GM19351 (cell line): ENCODE measurements at regions not wholly inside any gene's neighbourhood (a gene's known extent, or its start where the extent isn't known, plus 50 kb on each side); places are given as distances from the start of the nearest gene placed in this dataset.

Experiments
- ATAC-seq: cut with Tn5 transposase; IDR thresholded peaks from one replicate; pipeline ENCODE4 v1.9.1; 2021; ENCODE audit warnings: mild to moderate bottlenecking, moderate library complexity; ENCODE audit not compliant: unreplicated experiment

- ATAC-seq: no peak
Observed at GRCh38 chr3:177721864-177722785, 524.8 kb upstream of the TBL1XR1 start.

- ATAC-seq: no peak
Observed at GRCh38 chr3:177724020-177724638, 526.8 kb upstream of the TBL1XR1 start.

DNA sequence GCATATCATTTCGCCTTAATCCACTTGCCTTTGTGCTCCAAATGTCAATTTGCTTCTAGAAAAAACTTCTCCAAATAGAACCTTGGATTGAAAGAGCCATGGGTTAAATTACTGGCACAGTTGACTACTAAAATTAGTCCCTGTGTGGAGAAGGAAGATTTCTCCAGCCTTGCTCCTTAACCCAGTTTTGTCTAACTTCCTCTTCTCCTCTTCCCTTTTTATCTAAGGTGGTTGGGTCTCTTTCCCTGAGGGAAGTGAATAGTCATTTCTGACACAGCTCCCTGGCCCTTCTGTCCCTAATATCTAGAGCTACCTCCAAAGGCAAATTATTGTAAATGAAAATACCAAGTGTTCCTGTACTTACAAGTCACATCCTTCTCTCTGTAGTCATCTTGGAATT lies 527.9 kb upstream of the TBL1XR1 start:
- ATAC-seq: no peak

DNA sequence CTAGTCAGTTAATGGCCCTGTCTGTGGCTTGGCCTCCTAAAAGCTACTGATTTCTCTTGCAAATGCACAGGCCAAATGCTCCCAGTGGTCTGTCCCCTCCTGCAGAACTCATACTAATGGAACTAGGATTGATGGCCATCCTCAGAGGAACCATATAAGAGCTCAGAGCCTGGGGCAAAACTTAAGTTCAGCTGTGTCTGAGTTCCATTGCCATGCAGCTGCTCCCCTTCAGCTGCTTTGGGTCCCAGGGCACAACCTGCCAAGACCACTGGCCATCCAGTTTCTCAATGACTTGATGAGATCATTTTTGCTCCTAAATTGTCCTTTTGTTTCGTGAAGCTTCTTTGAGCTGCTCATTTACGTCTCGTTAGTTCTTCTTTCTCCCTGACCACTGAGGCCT lies 529.5 kb upstream of the TBL1XR1 start:
- ATAC-seq: no peak

DNA sequence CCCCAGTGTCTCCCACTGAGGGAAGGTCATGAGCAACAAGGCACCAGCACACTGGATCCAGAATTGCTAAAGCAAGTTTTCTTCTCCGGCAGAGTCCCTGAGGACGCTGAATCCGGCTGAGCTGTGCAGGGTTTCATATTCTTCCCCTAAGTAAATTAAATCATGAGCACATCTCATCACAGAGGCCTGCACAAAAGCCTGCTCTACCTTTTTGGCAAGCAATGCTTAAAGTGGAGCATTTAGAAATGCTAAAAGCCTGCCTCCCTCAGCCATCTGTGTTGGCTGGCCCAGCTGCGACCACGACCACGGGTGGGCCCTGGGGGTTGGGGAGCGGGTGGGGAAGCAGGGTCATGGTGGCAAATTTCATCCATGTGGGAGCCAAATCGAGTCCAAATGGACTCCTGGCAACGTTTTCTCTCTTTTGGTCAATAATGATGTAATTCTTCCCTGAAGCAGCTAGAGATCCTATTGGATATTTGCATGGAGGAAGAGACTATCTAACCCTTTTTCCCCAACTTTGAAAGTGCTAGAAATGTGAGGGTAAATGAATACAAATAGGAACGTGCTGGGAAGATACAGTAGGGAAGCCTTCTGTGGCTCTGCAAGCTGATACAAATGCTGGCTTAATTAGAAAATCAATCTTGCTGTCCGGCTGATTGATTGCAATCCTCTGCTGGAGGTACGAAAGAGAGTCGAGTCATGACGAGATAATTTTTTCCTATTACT lies 532.8 kb upstream of the TBL1XR1 start:
- no peak for ATAC-seq

DNA sequence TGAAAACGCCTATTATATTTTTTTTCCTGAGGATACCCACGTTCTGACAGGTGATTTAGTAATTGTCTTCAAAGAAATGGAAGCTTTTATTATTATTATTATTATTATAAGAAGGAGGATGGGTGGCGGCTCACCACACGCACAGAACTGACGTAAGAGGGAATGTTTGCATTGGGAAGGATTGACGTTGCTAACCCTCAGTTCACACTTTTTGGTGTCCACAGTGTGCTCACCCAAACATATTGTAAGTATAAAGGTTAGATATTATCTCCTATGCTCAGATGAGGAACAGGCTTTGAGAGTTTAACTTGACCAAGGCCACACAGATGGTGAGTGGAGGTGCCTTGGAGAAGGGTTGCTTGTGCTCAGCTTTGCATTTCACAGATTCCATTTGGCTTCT lies 533.5 kb upstream of the TBL1XR1 start:
- no peak for ATAC-seq

GRCh38 chr3:177731644-177732268 lies 534.5 kb upstream of the TBL1XR1 start:
- ATAC-seq: no peak

DNA sequence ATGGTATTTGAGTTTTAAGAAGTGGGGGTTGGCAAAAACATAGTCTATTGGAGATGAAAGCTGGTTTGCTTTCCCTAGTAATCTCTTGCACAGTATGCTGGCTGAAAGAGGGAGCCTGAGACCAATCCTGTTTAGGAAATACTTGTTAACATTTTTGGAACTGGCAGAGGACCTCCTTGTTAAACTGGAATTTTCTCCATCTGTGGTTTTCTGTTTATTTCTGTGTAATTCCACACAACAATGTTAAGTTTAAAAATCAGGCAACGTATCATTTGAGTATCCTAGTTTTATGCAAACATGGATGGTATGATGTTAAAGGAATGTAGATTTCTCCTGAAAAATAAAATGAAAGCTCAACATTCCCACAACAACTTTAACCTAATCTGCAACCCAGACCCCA lies 536.0 kb upstream of the TBL1XR1 start:
- no peak for ATAC-seq

DNA sequence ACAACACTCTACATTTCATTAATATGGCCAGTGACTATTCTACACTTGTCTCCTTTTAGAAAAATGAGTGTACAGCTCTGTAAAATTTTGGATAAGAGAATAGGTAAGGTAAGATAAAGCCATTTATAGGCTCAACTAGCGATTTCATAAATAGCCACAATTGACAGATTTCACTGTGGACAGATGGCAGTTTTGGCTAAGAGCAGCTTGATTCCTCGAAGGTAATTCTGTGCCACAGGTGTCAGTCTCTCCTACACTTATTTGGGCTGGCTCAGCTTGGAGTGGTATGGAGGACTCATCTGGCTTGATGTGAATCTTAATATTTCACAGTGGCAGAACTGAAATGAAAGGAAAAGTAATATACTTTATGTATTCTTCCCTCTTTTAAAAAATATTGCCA lies 536.7 kb upstream of the TBL1XR1 start:
- no peak for ATAC-seq

GRCh38 chr3:177735431-177735830 lies 538.1 kb upstream of the TBL1XR1 start:
- ATAC-seq: no peak

- ATAC-seq: no peak
Observed at GRCh38 chr3:177739461-177739860, 542.2 kb upstream of the TBL1XR1 start.

DNA sequence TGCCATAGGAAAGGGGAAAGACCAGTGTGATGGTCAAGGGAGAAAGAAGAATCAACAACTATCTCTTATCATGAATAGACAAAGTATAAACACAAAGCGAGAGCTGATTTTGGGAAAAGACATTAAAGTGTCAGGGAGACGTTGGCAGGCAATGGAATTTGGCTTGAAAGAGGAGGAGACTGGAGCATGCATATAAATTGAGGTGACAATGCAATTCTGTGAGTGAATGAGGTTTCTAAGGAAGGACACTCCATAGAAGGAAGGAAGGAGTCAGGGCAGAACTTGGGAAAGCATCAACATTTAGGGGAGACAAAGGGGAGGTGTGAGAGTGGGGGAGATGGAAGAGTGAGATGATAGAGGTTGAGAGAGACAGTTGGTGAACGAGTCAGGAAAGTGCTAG lies 543.0 kb upstream of the TBL1XR1 start:
- no peak for ATAC-seq

DNA sequence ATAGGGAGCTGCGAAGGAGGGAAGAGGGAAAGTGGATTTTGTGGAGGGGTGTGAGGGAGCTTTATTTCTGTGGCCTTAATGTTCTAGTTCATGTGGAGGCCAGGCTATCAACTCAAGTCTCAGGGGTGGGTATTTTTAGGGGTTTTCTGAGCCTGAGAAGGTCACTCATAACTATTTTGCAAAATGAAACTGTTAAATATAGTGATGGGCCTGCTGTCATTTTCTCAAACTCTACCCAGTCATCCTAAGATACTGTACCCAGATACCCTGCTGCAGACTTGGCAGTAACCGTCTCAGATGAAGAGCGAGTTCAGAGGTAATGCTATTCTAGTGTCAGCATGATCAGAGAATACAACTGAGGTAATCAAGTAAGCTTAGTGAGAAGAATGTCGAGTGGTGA lies 545.0 kb upstream of the TBL1XR1 start:
- peak; percentile 73 for ATAC-seq

DNA sequence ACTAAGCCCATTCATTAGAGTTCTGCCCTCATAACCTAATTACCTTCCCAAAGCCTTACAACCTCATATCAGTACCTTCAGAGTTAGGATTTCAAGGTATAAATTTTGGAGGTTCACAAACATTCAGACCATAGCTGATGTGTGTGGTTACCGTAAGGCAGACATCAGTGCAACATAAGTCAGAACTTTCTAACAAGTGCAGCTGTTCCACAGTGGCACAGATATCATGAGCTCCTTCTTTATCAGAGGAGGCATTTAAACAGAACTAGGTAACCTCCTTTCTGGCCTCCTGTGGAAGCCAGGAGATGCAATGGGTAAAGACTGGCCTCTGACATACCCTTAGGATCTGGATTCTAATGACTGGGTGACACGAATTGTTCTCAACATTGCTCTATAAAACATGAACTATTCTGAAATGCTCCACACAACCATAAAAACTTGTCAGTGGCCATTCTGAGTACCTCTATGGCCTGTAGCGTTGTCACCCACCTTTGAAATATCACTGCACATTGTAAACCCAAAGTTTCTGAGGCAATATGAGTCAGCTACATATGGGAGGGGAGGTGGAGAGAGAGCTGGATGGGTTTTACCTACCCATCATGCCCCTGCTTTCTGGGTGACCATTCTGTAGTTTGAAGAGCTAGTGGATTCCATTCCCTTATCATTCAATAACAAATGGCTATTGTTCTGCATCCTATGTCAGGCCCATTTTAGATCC lies 546.0 kb upstream of the TBL1XR1 start:
- no peak for ATAC-seq

GRCh38 chr3:177744873-177745606 lies 547.8 kb upstream of the TBL1XR1 start:
- no peak for ATAC-seq

GRCh38 chr3:177745607-177746005 lies 548.3 kb upstream of the TBL1XR1 start:
- ATAC-seq: no peak

DNA sequence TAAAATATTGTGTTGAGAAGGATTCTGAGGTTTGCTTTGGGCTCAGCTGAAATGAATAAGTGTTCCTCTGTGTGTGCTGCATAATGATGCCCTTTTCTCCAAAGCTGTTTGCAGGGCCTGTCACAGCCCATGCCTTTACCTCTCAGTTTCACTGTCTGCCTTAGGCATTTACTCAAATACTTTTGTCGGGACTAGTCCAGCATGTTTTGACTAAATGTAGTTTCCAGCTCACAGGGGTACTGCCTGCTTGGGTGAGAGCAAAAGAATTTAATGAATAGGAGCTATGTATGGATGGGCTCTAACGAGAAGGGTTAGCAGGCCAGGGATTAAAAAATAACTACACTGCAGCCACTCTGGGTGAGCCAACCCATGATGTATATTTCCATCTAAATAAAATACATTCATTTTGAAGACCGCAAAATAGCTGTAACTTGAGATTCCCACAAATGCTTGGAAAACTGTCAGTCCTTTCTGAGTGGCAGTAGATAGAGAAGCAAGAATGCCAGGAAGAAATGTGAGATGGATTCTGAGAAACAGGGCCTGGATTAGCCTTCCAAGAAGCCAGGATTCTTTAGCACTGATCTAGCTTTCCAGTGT lies 549.2 kb upstream of the TBL1XR1 start:
- ATAC-seq: peak; percentile 33

GRCh38 chr3:177749836-177750235 lies 552.6 kb upstream of the TBL1XR1 start:
- no peak for ATAC-seq

GRCh38 chr3:177750436-177750835 lies 553.2 kb upstream of the TBL1XR1 start:
- no peak for ATAC-seq

DNA sequence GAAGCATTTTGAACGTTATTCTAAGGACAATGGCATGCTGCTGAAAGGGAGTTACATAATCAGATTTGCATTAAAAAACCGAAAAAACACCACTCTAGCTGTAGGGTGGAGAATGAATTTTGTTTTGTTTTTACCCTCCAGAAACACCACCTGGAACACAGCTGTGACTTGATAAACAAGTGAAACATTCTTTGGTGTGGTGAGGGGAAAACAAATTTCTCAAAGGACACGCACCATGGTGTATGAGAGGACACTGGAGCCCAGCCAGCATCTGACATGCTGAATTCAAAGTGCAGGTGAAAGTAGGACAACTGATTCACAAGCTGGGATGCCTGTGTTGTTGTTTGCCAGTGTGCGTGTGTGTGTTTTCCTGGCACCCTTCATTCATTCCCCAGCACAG lies 554.5 kb upstream of the TBL1XR1 start:
- peak; percentile 47 for ATAC-seq
